Ishikawa (cell line): ENCODE measurements at regions not wholly inside any gene's neighbourhood (a gene's known extent, or its start where the extent isn't known, plus 50 kb on each side); places are given as distances from the start of the nearest gene placed in this dataset.

Experiments
- CEBPB ChIP-seq: IDR thresholded peaks from 2 replicates; pipeline ENCODE4 v1.6.1; 2012
- FOXM1 ChIP-seq: IDR thresholded peaks from 2 replicates; pipeline ENCODE4 v1.6.1; 2012; ENCODE audit warnings: low read depth, borderline replicate concordance
- REST ChIP-seq: IDR thresholded peaks from 2 replicates; pipeline ENCODE4 v1.6.1; 2012; ENCODE audit warnings: low read depth, mild to moderate bottlenecking
- TAF1 ChIP-seq: IDR thresholded peaks from 2 replicates; pipeline ENCODE4 v1.6.1; 2012; ENCODE audit warnings: low read depth, mild to moderate bottlenecking
- USF1 ChIP-seq: IDR thresholded peaks from 2 replicates; pipeline ENCODE4 v1.6.1; 2012

GRCh38 chr1:114258074-114258473 is 104.4 kb upstream of the SYT6 start:
- TF ChIP-seq TAF1 (no peak), REST (no peak), CEBPB (no peak), FOXM1 (no peak), USF1 (no peak)
